GF-D8 (cell line): ENCODE measurements at regions not wholly inside any gene's neighbourhood (a gene's known extent, or its start where the extent isn't known, plus 50 kb on each side); places are given as distances from the start of the nearest gene placed in this dataset.
"Not testable (repeated sequence)": the region's sequence is repeated elsewhere in the genome, so short reads cannot be mapped to it uniquely, and the experiment has no call there.

Source experiments
- DNase-seq: peaks from one replicate; lab custom pipeline; 2025; lab: John Stamatoyannopoulos, UW

DNA sequence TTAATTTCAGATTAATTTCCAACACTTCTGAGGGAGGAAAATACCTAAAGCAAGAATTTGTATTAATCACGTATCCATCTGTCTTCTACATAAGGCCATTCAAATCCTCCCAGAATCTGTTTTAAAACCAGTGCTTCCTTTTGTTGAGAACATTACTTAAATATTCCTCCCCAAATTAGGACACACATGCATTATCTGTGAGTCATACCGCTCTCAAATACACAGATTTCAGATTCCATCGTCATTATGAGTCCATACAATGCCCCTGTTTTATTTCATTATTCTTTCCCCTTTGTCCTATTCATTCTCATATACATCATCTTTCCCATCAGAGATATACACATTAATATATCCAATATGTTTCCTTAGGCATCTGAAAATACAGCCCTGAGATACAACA is 57.3 kb upstream of the PRSS12 start:
- no peak for DNase-seq

GRCh38 chr4:118417325-118417724 is 64.5 kb upstream of the PRSS12 start:
- DNase-seq: no peak

DNA sequence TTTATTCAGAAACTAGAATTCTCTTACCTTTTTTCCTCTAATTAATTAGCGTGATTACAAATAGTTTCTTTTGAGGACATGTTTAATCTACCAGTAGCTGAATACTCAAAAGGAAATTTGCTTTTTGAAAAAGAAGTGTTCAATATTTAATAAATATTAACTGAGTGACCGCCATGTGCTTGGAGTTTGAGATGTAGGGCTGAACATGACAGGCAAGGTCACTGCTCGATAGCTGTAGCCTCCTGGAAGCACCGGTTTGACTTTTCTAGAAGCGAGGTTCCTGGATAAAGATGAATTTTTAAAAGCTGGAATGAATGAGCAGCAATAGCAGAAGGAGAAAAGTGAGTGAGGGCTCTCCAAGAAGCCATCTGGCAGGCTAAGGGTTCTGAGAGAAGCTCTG is 65.0 kb upstream of the PRSS12 start:
- not testable (repeated sequence) for DNase-seq

- not testable (repeated sequence) for DNase-seq
These were observed 65.6 kb upstream of the PRSS12 start for GRCh38 chr4:118418396-118418795.

DNA sequence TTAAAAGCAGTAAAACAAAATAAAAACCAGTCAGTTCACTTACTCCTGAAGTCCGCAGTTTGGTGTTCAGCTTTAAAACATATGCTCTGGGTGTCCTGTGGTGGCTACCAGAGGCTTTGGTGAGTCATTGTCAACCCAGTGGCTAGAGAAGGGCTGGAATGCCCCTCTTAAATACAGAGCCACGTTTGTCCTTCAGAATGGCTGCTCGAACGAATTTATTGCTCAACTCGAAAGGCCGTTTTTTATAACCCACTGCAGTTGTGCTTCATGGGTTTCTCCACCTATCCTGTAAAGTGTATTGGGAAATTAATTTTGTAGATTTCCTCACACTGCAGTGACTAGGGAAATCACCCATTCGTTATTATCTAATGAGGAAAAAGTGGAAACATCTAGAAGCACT is 66.8 kb upstream of the PRSS12 start:
- not testable (repeated sequence) for DNase-seq

GRCh38 chr4:118424062-118424461 is 71.3 kb upstream of the PRSS12 start:
- not testable (repeated sequence) for DNase-seq

DNA sequence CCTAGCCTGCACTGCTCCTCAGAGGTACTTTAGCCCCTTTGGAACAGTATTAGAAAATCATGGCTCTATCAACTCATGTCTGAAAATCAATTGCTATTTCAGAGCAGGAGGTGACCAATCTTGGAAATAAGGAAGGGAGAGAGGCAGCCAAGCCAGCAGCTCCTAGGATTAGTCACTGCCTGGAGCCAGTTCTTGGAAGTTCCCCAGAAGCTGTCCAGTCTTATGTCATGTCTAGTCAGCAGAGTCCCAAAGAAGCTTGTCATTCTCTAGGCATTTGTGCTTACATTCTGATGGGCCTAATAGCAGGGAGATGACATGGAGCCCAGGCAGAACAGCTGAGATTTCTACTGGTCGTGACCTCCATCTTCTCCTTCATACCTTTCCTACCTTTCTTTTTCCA is 76.1 kb upstream of the PRSS12 start:
- DNase-seq: not testable (repeated sequence)

- DNase-seq: not testable (repeated sequence)
These were observed 79.6 kb upstream of the PRSS12 start for GRCh38 chr4:118432359-118432758.

GRCh38 chr4:118433612-118434375 is 81.0 kb upstream of the PRSS12 start:
- DNase-seq: not testable (repeated sequence)

- not testable (repeated sequence) for DNase-seq
These were observed 82.6 kb upstream of the PRSS12 start for GRCh38 chr4:118435415-118435814.

GRCh38 chr4:118442115-118442837 is 89.5 kb upstream of the PRSS12 start:
- DNase-seq: not testable (repeated sequence)

DNA sequence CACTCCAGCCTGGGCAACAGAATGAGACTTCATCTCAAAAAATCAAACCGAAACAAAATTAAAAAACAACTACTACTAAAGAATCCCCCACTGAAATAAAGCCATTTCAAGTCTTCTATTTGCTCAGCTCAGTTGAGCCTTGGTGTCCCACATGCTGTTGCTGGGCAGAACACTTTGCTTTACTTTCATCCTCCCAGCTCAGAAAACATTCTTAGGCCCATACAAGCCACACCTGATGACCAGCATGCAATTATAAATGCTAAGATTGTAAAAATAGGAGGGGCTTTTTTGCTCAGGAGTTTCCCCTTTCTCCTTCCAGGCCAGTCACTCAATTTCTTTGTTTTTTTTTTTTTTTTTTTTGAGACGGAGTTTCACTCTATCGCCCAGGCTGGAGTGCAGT is 94.6 kb upstream of the PRSS12 start:
- DNase-seq: not testable (repeated sequence)

DNA sequence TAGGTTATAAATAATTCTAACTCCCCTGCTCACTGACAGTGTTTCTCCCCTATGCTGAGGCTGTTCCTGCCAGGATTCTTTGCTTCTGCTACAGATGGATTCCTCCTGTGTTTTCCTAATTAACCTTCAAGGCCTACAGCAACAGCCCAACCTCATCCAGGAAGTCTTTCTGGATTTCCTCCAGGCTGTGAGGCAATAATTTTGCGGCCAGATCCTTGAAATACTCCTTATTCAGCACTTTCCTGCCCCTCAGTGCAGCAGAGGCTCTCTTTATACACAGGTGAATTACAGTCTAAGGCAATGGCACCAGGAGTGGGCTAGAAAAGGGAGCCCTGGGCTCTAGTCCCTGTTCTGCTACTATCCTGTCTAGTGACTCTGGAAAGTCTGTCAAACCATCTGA is 102.1 kb upstream of the PRSS12 start:
- not testable (repeated sequence) for DNase-seq

DNA sequence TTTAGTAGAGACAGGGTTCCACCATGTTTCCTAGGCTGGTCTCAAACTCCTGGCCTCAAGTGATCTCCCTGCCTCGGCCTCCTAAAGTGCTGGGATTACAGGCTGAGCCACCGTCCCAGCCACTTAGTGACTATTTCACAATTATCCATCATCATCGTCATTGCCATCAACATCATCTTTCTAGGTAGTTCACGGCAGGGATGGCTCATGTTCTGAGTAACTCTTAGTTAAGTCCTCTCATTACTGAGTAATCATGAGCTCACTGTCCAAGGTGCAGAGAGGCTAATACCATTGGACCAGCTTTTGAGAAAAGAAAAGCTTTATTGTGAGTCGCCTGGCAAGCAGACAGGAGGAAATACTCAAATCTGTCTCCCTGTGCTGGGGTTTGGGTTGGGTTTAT is 108.6 kb upstream of the PRSS12 start:
- not testable (repeated sequence) for DNase-seq

DNA sequence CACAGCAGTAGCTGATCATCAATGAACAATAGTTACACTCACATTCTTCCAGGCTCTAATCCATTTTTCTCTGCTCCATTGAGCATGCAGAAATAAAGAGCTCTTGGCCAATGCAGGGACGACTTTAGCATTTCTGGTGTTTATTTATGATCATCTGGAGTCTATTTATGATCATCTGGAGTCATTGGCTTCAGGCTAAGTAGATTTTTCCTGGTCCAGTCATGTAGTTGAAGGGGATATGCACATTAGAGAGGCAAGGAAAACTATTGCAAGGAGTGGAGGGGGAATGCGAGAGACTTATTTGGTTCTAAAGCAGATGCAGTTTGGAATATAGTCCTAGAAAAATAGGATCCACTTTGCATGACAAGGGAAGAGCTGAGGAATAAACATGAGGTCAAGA is 113.0 kb upstream of the PRSS12 start:
- not testable (repeated sequence) for DNase-seq

DNA sequence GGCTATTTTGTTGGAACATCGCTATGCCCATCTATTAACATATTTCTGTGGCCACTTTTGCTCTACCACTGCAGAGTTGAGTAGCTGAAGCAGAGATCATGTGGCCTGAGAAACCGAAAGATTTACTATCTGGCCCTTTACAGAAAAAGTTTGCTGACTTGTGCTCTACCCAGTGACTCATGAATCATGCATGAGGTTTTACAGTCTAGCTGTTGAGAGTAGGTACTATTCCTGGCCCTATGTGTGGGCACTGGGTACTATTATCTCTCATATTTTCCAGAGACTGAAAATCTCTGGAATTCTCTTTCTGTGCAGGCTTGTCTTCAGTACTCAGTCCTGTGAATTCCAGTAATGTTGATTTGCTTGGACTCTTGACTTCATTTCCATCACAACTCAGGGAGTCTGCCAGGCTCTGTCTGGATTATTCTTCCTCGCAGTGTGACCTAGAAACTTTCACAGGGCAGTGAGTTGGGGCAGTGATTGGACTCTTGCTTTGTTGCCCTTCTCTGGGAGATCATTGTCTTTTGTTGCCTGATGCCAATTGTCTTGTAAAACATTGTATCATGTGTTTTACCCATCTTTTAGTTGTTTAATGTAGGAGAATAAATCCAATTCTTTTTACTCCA is 121.3 kb upstream of the PRSS12 start:
- not testable (repeated sequence) for DNase-seq

GRCh38 chr4:118474771-118475170 is 122.0 kb upstream of the PRSS12 start:
- not testable (repeated sequence) for DNase-seq

DNA sequence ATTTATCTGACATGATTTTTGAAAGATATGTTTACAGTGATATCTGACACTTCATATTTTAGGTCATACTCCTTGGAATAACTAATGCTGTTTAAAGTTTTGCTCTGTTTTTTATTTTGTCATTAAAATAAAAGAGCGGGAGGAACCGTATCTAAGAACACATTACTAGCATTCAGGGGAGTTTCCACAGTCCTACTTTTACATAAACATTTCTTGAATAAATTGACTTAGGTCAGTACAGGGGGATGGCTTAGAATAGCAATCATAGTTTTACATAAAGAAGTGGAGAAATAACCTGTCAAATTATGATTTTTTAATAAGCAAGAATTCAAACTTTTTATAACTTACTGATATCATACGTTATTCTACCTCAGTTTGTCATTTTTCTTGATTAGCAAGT is 123.1 kb upstream of the PRSS12 start:
- not testable (repeated sequence) for DNase-seq

GRCh38 chr4:118477826-118478225 is 125.0 kb upstream of the PRSS12 start:
- not testable (repeated sequence) for DNase-seq

DNA sequence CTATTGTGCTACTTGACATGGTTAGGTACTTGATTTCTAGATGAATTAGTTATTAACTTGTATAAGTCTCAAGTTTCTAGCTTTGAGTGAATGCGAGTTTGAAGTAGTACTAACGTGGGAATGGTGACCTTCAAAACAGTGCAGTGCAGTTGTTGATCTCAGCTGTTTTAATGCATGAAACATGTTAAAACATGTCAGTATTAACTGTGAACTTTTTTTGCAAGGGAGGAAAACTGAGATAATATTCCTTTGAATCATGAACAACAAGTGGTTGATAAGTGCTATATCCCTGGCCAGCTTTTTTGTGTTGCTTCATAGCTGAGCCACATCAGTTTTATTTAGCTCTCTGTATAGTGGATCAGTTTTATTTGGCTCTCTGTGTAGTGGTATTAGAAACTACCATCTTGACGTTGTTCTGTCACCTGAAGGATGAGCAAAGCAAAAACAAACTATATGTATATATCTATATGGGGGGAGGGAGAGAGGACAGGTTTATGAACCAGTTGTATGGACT is 133.1 kb upstream of the PRSS12 start:
- not testable (repeated sequence) for DNase-seq

DNA sequence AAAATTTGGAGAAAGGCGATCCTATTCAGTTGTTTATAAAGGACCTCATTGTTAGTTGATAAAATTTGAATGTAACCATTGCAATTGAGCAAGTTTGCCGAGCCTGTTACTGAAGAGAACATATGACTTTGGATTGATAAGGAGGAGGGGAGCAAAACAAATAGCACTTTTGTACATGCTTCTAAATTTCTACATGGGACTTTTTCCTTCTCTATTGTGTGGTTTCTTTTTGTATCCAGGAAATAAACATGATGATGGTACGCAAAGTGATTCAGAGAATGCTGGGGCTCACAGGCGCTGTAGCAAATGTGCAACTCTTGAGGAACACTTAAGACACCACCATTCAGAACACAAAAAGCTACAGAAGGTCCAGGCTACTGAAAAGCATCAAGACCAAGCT is 140.2 kb upstream of the PRSS12 start:
- DNase-seq: not testable (repeated sequence)

DNA sequence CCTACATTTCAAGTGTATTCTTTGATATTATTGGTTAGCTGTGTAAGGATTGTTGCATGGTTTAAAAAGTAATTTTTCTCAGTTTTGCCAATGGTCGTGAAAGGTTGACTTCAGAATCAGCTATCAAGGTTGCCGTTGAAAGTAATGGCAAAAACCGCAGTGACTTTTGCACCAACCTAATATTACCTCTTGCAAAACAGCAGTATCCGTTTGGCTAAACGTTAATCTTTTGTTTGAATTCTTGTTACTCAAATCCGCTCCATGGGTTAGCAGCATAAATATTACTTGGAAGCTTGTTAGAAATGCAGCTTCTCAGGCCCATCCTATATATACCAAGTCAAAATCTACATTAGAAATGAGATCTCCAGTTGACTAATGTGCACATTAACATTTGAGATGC is 141.6 kb upstream of the PRSS12 start:
- DNase-seq: not testable (repeated sequence)

DNA sequence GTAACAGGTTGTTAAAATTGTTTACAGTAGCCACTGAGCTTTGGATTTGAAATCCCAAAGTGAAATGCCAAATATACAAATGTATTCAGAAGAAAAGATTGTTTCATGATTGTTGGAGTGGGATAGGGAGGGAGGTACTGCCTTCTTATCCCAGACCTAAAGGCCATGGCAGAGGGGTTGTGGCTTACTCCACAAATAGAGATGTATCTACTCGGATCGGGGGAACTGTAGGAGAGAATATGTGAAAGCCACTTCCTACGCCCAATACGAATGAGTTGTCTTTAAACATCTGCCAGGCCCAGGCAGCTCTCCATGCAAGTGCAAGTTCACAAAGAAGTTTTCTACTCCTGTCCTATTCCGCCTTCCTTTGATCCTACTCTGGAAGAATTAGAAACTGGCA is 150.2 kb upstream of the PRSS12 start:
- not testable (repeated sequence) for DNase-seq
